ENCODE measurements at regions not wholly inside any gene's neighbourhood (a gene's known extent, or its start where the extent isn't known, plus 50 kb on each side); places are given as distances from the start of the nearest gene placed in this dataset.

DNA sequence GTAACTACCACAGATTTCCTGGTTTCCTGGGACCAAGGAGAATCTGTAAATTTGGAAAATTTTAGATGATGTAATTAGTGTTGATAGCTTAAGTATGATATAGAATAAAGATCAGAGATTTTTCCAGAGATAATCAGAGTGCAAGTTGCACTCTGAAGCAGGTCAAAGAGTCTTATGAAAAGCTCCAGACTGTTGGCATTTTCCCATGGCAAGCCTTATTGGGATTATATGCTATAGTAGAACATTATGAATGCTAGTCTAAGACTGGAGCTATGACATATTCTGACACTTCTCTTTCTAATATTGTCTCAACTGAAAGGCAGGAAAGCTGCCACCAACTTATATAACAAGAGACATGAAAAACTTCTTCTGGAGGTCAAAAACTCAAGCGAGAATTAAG lies 1638.3 kb upstream of the LRRTM1 start:
- CTCF ChIA-PET, result no interaction called here
- ATAC-seq (no peak), DNase-seq (ENCODE audit: low read depth, low spot score) (no peak)

DNA sequence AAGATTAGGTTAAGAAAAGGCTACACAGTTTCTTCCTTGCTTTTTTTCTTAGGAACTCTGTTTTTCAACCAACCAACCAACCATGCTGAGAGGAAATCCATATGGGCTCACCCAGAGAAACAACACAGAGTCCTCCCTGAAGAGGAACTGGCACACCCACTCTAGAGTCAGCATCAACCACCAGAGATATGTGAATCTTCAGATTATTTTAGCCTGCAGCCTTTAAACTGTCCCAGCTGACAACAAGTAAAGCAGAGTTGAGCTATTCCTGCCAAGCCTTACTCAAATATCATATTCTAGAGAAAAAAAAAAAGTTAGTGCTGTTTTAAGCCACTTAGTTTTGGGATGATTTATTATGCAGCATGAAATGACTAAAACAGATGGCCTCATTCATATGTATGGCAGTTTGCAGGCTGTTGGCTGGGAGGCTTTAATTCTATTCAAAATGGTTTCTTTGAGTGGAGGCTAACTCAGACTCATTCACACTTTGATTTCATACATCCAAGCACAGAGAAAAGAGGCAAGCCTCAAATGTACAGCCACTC lies 1637.7 kb upstream of the LRRTM1 start:
- H3K4me3 ChIP-seq (ENCODE audit: low read depth in 2 of 2, low read length in 2 of 2), result no peak overlapping the region
- intact Hi-C loops (cut with micrococcal nuclease; ENCODE audit: unreplicated experiment) (no loop called here), in situ Hi-C loops (cut with HindIII; ENCODE audit: low pct_unique_long_range_greater_than_20kb, low sequenced_read_pairs) (no loop called here)
- BruUV-seq (replicated peaks), result no TSS peak
- no peaks in the 10 kb centered on the region for H3K36me3 ChIP-seq (ENCODE audit: control insufficient read depth, insufficient read depth, low read length)
- no peak for TF ChIP-seq SIN3A (IDR thresholded peaks at IDR 0.05; ENCODE audit: borderline replicate concordance, insufficient read depth, low read depth, low read length)
- TF ChIP-seq CTCF (IDR thresholded peaks at IDR 0.05), result no peak
- TF ChIP-seq, protein P1, sequence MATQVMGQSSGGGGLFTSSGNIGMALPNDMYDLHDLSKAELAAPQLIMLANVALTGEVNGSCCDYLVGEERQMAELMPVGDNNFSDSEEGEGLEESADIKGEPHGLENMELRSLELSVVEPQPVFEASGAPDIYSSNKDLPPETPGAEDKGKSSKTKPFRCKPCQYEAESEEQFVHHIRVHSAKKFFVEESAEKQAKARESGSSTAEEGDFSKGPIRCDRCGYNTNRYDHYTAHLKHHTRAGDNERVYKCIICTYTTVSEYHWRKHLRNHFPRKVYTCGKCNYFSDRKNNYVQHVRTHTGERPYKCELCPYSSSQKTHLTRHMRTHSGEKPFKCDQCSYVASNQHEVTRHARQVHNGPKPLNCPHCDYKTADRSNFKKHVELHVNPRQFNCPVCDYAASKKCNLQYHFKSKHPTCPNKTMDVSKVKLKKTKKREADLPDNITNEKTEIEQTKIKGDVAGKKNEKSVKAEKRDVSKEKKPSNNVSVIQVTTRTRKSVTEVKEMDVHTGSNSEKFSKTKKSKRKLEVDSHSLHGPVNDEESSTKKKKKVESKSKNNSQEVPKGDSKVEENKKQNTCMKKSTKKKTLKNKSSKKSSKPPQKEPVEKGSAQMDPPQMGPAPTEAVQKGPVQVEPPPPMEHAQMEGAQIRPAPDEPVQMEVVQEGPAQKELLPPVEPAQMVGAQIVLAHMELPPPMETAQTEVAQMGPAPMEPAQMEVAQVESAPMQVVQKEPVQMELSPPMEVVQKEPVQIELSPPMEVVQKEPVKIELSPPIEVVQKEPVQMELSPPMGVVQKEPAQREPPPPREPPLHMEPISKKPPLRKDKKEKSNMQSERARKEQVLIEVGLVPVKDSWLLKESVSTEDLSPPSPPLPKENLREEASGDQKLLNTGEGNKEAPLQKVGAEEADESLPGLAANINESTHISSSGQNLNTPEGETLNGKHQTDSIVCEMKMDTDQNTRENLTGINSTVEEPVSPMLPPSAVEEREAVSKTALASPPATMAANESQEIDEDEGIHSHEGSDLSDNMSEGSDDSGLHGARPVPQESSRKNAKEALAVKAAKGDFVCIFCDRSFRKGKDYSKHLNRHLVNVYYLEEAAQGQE (IDR thresholded peaks at IDR 0.05; ENCODE audit: insufficient read depth in 1 of 2, low read depth in 2 of 2, low read length in 1 of 2), result no peak
- TF ChIP-seq TCF7L2 (IDR thresholded peaks at IDR 0.05; ENCODE audit: low read depth, low read length), result no peak
- no peak for TF ChIP-seq POLR2AphosphoS5 (IDR thresholded peaks at IDR 0.05; ENCODE audit: low read depth, low read length)
- DNase-seq (ENCODE audit: low read depth, low spot score) (no peak), ATAC-seq (no peak)
- H3K4me1 ChIP-seq (ENCODE audit: control insufficient read depth, insufficient read depth, low read length), result no peaks in the 10 kb centered on the region
- ChIA-PET POLR2A (no interaction called here), CTCF (no interaction called here)
- H3K27ac ChIP-seq (ENCODE audit: low read length), result no peak overlapping the region
- H3K9me3 ChIP-seq (ENCODE audit: control insufficient read depth, insufficient read depth, low read depth, low read length), result no peaks in the 10 kb centered on the region
- H3K27me3 ChIP-seq (ENCODE audit: control insufficient read depth, insufficient read depth, low read length), result no peaks in the 10 kb centered on the region

More for the DNA sequence above, 1638.3 kb upstream of the LRRTM1 start:
- BruUV-seq (replicated peaks), result no TSS peak
- H3K27ac ChIP-seq (ENCODE audit: low read length), result no peak overlapping the region
- no peak for TF ChIP-seq SIN3A (IDR thresholded peaks at IDR 0.05; ENCODE audit: borderline replicate concordance, insufficient read depth, low read depth, low read length)
- TF ChIP-seq POLR2AphosphoS5 (IDR thresholded peaks at IDR 0.05; ENCODE audit: low read depth, low read length), result no peak
- TF ChIP-seq CTCF (IDR thresholded peaks at IDR 0.05), result no peak
- TF ChIP-seq, protein P1 (IDR thresholded peaks at IDR 0.05; ENCODE audit: insufficient read depth in 1 of 2, low read depth in 2 of 2, low read length in 1 of 2), result no peak
- no peak for TF ChIP-seq TCF7L2 (IDR thresholded peaks at IDR 0.05; ENCODE audit: low read depth, low read length)
- H3K4me1 ChIP-seq (ENCODE audit: control insufficient read depth, insufficient read depth, low read length), result no peaks in the 10 kb centered on the region
- H3K36me3 ChIP-seq (ENCODE audit: control insufficient read depth, insufficient read depth, low read length), result no peaks in the 10 kb centered on the region
- intact Hi-C loops (cut with micrococcal nuclease; ENCODE audit: unreplicated experiment), result no loop called here
- in situ Hi-C loops (cut with HindIII; ENCODE audit: low pct_unique_long_range_greater_than_20kb, low sequenced_read_pairs), result no loop called here
- POLR2A ChIA-PET, result no interaction called here
- H3K27me3 ChIP-seq (ENCODE audit: control insufficient read depth, insufficient read depth, low read length), result no peaks in the 10 kb centered on the region
- H3K4me3 ChIP-seq (ENCODE audit: low read depth in 2 of 2, low read length in 2 of 2), result no peak overlapping the region
- H3K9me3 ChIP-seq (ENCODE audit: control insufficient read depth, insufficient read depth, low read depth, low read length), result no peaks in the 10 kb centered on the region

All from Panc1 (cell line).